ENCODE measurements at regions not wholly inside any gene's neighbourhood (a gene's known extent, or its start where the extent isn't known, plus 50 kb on each side); places are given as distances from the start of the nearest gene placed in this dataset.

DNA sequence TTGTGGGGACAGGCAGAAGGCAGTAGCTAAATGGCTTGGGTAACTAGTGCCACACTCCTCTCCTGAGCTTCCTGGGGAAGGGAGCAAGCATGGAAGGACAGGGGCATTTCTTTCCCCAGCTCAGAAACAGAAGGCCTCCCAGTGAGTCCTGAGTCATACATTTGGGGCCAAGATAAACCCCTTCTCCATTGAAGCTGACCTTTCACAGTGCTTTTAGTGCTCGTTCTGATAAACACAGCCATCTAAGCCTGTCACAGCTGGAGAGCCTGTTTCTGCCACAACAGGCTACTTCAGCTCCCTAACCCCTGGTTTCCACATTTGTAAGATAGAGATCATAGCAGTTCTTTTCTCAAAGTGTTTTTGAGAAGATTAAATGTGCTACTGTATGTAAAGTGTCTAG is 374.0 kb downstream of the LMX1A start:
- TF ChIP-seq, protein P1, sequence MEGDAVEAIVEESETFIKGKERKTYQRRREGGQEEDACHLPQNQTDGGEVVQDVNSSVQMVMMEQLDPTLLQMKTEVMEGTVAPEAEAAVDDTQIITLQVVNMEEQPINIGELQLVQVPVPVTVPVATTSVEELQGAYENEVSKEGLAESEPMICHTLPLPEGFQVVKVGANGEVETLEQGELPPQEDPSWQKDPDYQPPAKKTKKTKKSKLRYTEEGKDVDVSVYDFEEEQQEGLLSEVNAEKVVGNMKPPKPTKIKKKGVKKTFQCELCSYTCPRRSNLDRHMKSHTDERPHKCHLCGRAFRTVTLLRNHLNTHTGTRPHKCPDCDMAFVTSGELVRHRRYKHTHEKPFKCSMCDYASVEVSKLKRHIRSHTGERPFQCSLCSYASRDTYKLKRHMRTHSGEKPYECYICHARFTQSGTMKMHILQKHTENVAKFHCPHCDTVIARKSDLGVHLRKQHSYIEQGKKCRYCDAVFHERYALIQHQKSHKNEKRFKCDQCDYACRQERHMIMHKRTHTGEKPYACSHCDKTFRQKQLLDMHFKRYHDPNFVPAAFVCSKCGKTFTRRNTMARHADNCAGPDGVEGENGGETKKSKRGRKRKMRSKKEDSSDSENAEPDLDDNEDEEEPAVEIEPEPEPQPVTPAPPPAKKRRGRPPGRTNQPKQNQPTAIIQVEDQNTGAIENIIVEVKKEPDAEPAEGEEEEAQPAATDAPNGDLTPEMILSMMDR (conservative IDR thresholded peaks at IDR 0.05; ENCODE audit: low read depth, low read length), result no peak
- no peak for TF ChIP-seq ELK1 (IDR thresholded peaks at IDR 0.05; ENCODE audit: borderline replicate concordance, low read depth, low read length)
- TF ChIP-seq MAFK (IDR thresholded peaks at IDR 0.05; ENCODE audit: low read depth, low read length), result no peak
- TF ChIP-seq RFX5 (IDR thresholded peaks at IDR 0.05; ENCODE audit: low read depth, low read length), result no peak
- TF ChIP-seq CEBPB (IDR thresholded peaks at IDR 0.05; ENCODE audit: low read depth, low read length), result no peak
- TF ChIP-seq RAD21 (IDR thresholded peaks at IDR 0.05; ENCODE audit: low read length), result no peak
- no peak for TF ChIP-seq BHLHE40 (IDR thresholded peaks at IDR 0.05; ENCODE audit: low read depth, low read length)
- no peak for TF ChIP-seq POLR2A (IDR thresholded peaks at IDR 0.05; ENCODE audit: low read depth, low read length)
- no peak for TF ChIP-seq MXI1 (IDR thresholded peaks at IDR 0.05; ENCODE audit: borderline replicate concordance, low read depth, low read length)

All from IMR-90 (cell line).